Breast epithelium (tissue), 4 donors: ENCODE measurements at regions not wholly inside any gene's neighbourhood (a gene's known extent, or its start where the extent isn't known, plus 50 kb on each side); places are given as distances from the start of the nearest gene placed in this dataset.

Source experiments
- DNase-seq, 2 donors: peaks; one replicate each; pipeline ENCODE4 v3.0.0-alpha.2; 2019; ENCODE audit warnings: low spot score in 2 of 2
- H3K27ac ChIP-seq, 2 donors: fragments of 200-600 bp; sonication (generic) in 1 of 2; one replicate each; pipeline ENCODE4 v1.5.1; 2016 to 2019; ENCODE audit warnings: mild to moderate bottlenecking in 1 of 2
- H3K27me3 ChIP-seq, 2 donors: fragments of 200-600 bp; sonication (generic) in 1 of 2; one replicate each; pipeline versions ENCODE4 v1.5.1 to v1.6.0; 2017 to 2019; ENCODE audit warnings: control low read depth in 1 of 2, mild to moderate bottlenecking in 1 of 2
- H3K36me3 ChIP-seq: fragments of 200-600 bp; one replicate; pipeline ENCODE4 v1.5.1; 2019
- H3K4me1 ChIP-seq, 2 donors: fragments of 200-600 bp; sonication (generic); one replicate each; pipeline ENCODE4 v1.5.1; 2016 to 2019; ENCODE audit warnings: control low read depth in 1 of 2
- H3K4me3 ChIP-seq, 3 donors: fragments of 200-600 bp; sonication (generic); 1 replicate in 2 of 3; 2 replicates in 1 of 3; pipeline ENCODE4 v1.5.1; 2016 to 2019; ENCODE audit warnings: mild to moderate bottlenecking in 3 of 3, moderate library complexity in 2 of 3
- H3K9me3 ChIP-seq, 2 donors: fragments of 200-600 bp; sonication (generic) in 1 of 2; one replicate each; pipeline ENCODE4 v1.5.1; 2016 to 2019; ENCODE audit warnings: control low read depth in 1 of 2
- CTCF ChIP-seq, 3 donors: fragments of 450-650 bp; IDR thresholded peaks; one replicate each; pipeline ENCODE4 v1.5.1; 2016 to 2017; ENCODE audit warnings: antibody characterized with exemption in 3 of 3, mild to moderate bottlenecking in 3 of 3, moderate library complexity in 3 of 3
- POLR2A ChIP-seq: fragments of 450-650 bp; IDR thresholded peaks from one replicate; pipeline ENCODE4 v1.6.1; 2016; ENCODE audit warnings: antibody characterized with exemption, mild to moderate bottlenecking, moderate library complexity
- POLR2AphosphoS5 ChIP-seq, 3 donors: sonication (generic); formaldehyde crosslinking; IDR thresholded peaks; one replicate each; pipeline ENCODE4 v1.6.1; 2017; ENCODE audit warnings: antibody characterized with exemption in 3 of 3
- intact Hi-C: fragments of 100-400 bp; cut with DNase I; formaldehyde crosslinking; loops from one replicate; pipeline ENCODE4 v1.15.1; 2023; ENCODE audit warnings: low total_unique reads

- DNase-seq, result no peak
- Histone ChIP-seq H3K4me3 (no peak overlapping the region), H3K36me3 (no peaks in the 10 kb centered on the region), H3K4me1 (no peaks in the 10 kb centered on the region), H3K27me3 (no peaks in the 10 kb centered on the region), H3K9me3 (no peaks in the 10 kb centered on the region), H3K27ac (no peak overlapping the region)
- intact Hi-C loops, result no loop called here
- no peak for TF ChIP-seq CTCF (IDR thresholded peaks at IDR 0.05)
- TF ChIP-seq POLR2AphosphoS5 (IDR thresholded peaks at IDR 0.05), result no peak
- no peak for TF ChIP-seq POLR2A
Measured at GRCh38 chr12:83320350-83320749, 633.6 kb downstream of the TMTC2 start.

DNA sequence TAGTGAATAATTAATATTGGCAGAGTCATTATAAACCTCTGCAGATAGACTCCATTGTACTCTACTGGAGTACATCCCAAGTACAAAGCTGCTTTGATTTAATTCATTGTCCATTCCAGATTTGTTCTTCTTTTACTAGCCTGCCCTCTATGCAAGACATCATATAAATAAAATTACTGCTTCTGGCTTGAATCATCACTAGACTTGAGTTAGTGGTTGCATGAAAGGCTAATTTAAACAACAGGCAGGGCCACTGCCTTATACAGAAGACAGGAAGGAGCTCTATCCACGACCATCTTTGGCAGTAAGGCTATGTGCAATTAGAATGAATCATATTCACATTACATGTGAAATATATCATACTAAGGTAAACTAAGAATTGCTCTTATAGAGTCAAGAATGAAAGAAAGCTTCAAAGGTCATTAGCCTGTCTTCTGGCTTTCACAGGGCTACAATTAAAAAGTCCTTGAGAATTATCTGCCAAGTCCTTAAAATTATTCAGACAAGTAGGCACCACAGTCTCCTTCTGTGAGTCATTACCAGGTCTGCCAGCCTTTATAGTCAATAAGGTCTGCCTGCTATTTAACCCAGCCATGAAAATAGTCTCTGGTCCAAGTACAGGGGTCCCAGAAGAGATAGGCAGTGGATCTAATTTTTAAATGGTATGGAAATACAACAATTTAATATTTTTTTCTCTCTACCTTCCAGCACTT is 631.8 kb downstream of the TMTC2 start:
- Histone ChIP-seq H3K9me3 (no peaks in the 10 kb centered on the region), H3K4me1 (no peaks in the 10 kb centered on the region), H3K27ac (no peak overlapping the region), H3K4me3 (no peak overlapping the region), H3K36me3 (no peaks in the 10 kb centered on the region), H3K27me3 (no peaks in the 10 kb centered on the region)
- TF ChIP-seq CTCF (IDR thresholded peaks at IDR 0.05), result no peak
- no peak for TF ChIP-seq POLR2AphosphoS5 (IDR thresholded peaks at IDR 0.05)
- no peak for TF ChIP-seq POLR2A
- no peak for DNase-seq
- intact Hi-C loops, result no loop called here

GRCh38 chr12:83317595-83317994 is 630.9 kb downstream of the TMTC2 start:
- TF ChIP-seq POLR2A (no peak), POLR2AphosphoS5 (IDR thresholded peaks at IDR 0.05) (no peak), CTCF (IDR thresholded peaks at IDR 0.05) (no peak)
- H3K27me3 ChIP-seq, result no peaks in the 10 kb centered on the region
- no peak overlapping the region for H3K4me3 ChIP-seq
- H3K9me3 ChIP-seq, result no peaks in the 10 kb centered on the region
- intact Hi-C loops, result no loop called here
- H3K27ac ChIP-seq, result no peak overlapping the region
- H3K36me3 ChIP-seq, result no peaks in the 10 kb centered on the region
- no peak for DNase-seq
- no peaks in the 10 kb centered on the region for H3K4me1 ChIP-seq

- intact Hi-C loops, result no loop called here
- Histone ChIP-seq H3K27ac (no peak overlapping the region), H3K4me3 (no peak overlapping the region), H3K9me3 (no peaks in the 10 kb centered on the region), H3K27me3 (no peaks in the 10 kb centered on the region), H3K4me1 (no peaks in the 10 kb centered on the region), H3K36me3 (no peaks in the 10 kb centered on the region)
- no peak for DNase-seq
- TF ChIP-seq CTCF (IDR thresholded peaks at IDR 0.05), result no peak
- no peak for TF ChIP-seq POLR2A
- no peak for TF ChIP-seq POLR2AphosphoS5 (IDR thresholded peaks at IDR 0.05)
Measured at GRCh38 chr12:83313827-83314226, 627.1 kb downstream of the TMTC2 start.

- no peak for DNase-seq
- H3K4me1 ChIP-seq, result no peaks in the 10 kb centered on the region
- H3K27ac ChIP-seq, result no peak overlapping the region
- TF ChIP-seq POLR2A (no peak), CTCF (IDR thresholded peaks at IDR 0.05) (no peak), POLR2AphosphoS5 (IDR thresholded peaks at IDR 0.05) (no peak)
- H3K9me3 ChIP-seq, result no peaks in the 10 kb centered on the region
- H3K27me3 ChIP-seq, result no peaks in the 10 kb centered on the region
- no peak overlapping the region for H3K4me3 ChIP-seq
- H3K36me3 ChIP-seq, result no peaks in the 10 kb centered on the region
- intact Hi-C loops, result no loop called here
Measured at GRCh38 chr12:83313322-83313721, 626.6 kb downstream of the TMTC2 start.
